ENCODE measurements at regions not wholly inside any gene's neighbourhood (a gene's known extent, or its start where the extent isn't known, plus 50 kb on each side); places are given as distances from the start of the nearest gene placed in this dataset.

DNA sequence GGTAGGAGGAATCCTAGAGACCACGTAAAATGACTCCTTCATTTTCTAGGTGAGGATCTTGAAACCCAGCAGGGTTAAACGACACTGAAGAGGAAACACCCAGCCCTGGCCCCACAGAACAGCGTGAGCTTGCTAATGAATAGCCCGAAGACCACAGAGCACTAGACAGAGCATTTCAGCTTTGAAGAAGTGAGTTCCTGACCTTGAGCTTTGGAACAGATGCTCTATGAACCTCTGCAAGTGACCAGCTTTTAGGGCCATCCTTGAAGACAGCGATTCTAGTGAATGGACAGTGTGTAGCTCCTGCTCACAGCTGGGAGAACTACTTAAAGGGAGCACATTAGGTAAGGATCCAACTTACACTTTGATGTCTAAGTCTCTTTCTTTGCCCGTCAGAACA is 74.0 kb upstream of the FRMD1 start:
- Histone ChIP-seq H2BK12ac (ENCODE audit: insufficient read length, low read depth, low read length) (no peak overlapping the region), H2AFZ (ENCODE audit: low read length) (no peak overlapping the region), H3K27ac (ENCODE audit: insufficient read length, low read depth, low read length) (no peak overlapping the region), H2BK20ac (ENCODE audit: low read depth, low read length, poor library complexity, severe bottlenecking) (no peak overlapping the region), H4K8ac (replicated peaks; ENCODE audit: insufficient read length, low read depth, low read length) (no peak overlapping the region), H2BK15ac (ENCODE audit: low read depth, low read length) (no peak overlapping the region), H3K56ac (ENCODE audit: insufficient read length, low read depth, low read length) (no peak overlapping the region), H2BK120ac (ENCODE audit: low read depth, low read length, poor library complexity, severe bottlenecking) (no peak overlapping the region), H3K14ac (ENCODE audit: insufficient read depth, low read length) (no peak overlapping the region; the same call in 1 of the 2 replicates), H2BK5ac (ENCODE audit: insufficient read length, low read length) (no peak overlapping the region), H4K20me1 (ENCODE audit: control insufficient read depth, insufficient read depth, insufficient read length) (no peaks in the 10 kb centered on the region), H3K18ac (ENCODE audit: insufficient read length, low read depth, low read length) (no peak overlapping the region), H3K23me2 (ENCODE audit: insufficient read length, low read depth, low read length, poor library complexity, severe bottlenecking) (peaks cover 5% of the 10 kb centered on the region), H3K9me3 (ENCODE audit: control insufficient read depth, low read depth, low read length) (no peaks in the 10 kb centered on the region), H3K27me3 (ENCODE audit: insufficient read depth, low read length) (no peaks in the 10 kb centered on the region), H3K9ac (ENCODE audit: extremely low read depth, insufficient read length, low read length) (no peak overlapping the region), H2AK5ac (ENCODE audit: insufficient read length, low read length) (no peak overlapping the region), H3K4me1 (ENCODE audit: insufficient read depth, low read length) (peaks cover 5% of the 10 kb centered on the region; the same call in 1 of the 2 replicates), H3T11ph (ENCODE audit: low read length) (no peak overlapping the region), H3K4me2 (ENCODE audit: insufficient read depth, insufficient read length, low read length) (no peak overlapping the region), H3K79me2 (ENCODE audit: insufficient read depth, low read length) (no peaks in the 10 kb centered on the region), H4K91ac (ENCODE audit: insufficient read length, low read depth, low read length) (no peak overlapping the region), H3K4ac (ENCODE audit: low read depth, low read length) (no peak overlapping the region), H4K5ac (ENCODE audit: insufficient read length, low read depth, low read length) (no peak overlapping the region), H3K79me1 (ENCODE audit: insufficient read depth, low read depth, low read length, poor library complexity, severe bottlenecking) (no peaks in the 10 kb centered on the region), H3K23ac (ENCODE audit: insufficient read length, low read depth, low read length) (no peak overlapping the region)
- Mint-ChIP-seq H3K4me3 (no peak overlapping the region), H3K27ac (no peak overlapping the region), H3K9me3 (no peaks in the 10 kb centered on the region), H3K4me1 (peaks cover 49 to 51% of the 10 kb centered on the region in 2 experiments), H3K27me3 (ENCODE audit: low read depth) (peaks cover 10% of the 10 kb centered on the region), H3K36me3 (ENCODE audit: insufficient read depth in 1 of 3, low read depth in 3 of 3) (no peaks in the 10 kb centered on the region; a peak in 1 of 7 replicates)
- TF ChIP-seq CTCF (conservative IDR thresholded peaks at IDR 0.05), result no peak
- peak; percentile 17 for DNase-seq
- WGBS (ENCODE audit: extremely low coverage, insufficient read length, low lambda C conversion rate), result no CpG with 5 or more reads among the region's 6 CpGs
